ENCODE measurements at regions not wholly inside any gene's neighbourhood (a gene's known extent, or its start where the extent isn't known, plus 50 kb on each side); places are given as distances from the start of the nearest gene placed in this dataset.

GRCh38 chr21:28734522-28735175 lies 258.0 kb downstream of the LTN1 start:
- Histone ChIP-seq H3K27me3 (no peaks in the 10 kb centered on the region), H3K36me3 (no peaks in the 10 kb centered on the region), H3K9me3 (peaks cover 0 to 4% (median 0%) of the 10 kb centered on the region in 3 donors), H3K27ac (no peak overlapping the region), H3K4me3 (no peak overlapping the region), H3K4me1 (peaks cover 8 to 38% (median 9%) of the 10 kb centered on the region in 3 donors)
- TF ChIP-seq POLR2A (IDR thresholded peaks at IDR 0.05): no peak
- no peak for TF ChIP-seq POLR2AphosphoS5 (IDR thresholded peaks at IDR 0.05)
- TF ChIP-seq EP300 (IDR thresholded peaks at IDR 0.05): no peak
- no peak for TF ChIP-seq CTCF (IDR thresholded peaks at IDR 0.05)
- WGBS, 2 donors (ENCODE audit: low coverage in 1 of 2): 60 to 83% methylated on average over 1 to 4 of the region's 4 CpGs
- ATAC-seq: no peak

- H3K4me3 ChIP-seq: no peak overlapping the region
- no peaks in the 10 kb centered on the region for H3K27me3 ChIP-seq
- no peaks in the 10 kb centered on the region for H3K36me3 ChIP-seq
- TF ChIP-seq POLR2A (IDR thresholded peaks at IDR 0.05): no peak
- no peak for TF ChIP-seq EP300 (IDR thresholded peaks at IDR 0.05)
- TF ChIP-seq POLR2AphosphoS5 (IDR thresholded peaks at IDR 0.05): no peak
- no peak for TF ChIP-seq CTCF (IDR thresholded peaks at IDR 0.05)
- peaks cover 0 to 19% (median 0%) of the 10 kb centered on the region in 3 donors for H3K4me1 ChIP-seq
- 81 to 84% methylated on average over 5 to 6 of the region's 6 CpGs for WGBS, 2 donors (ENCODE audit: low coverage in 1 of 2)
- no peak for ATAC-seq
- peaks cover 0 to 4% (median 0%) of the 10 kb centered on the region in 3 donors for H3K9me3 ChIP-seq
- H3K27ac ChIP-seq: no peak overlapping the region
Measured at GRCh38 chr21:28731700-28732321, 260.9 kb downstream of the LTN1 start.

- WGBS, 2 donors (ENCODE audit: low coverage in 1 of 2): 69% methylated on average over 4 of the region's 6 CpGs; no CpG with 5 or more reads in 1 of the 2 donors
- Histone ChIP-seq H3K36me3 (no peaks in the 10 kb centered on the region), H3K27ac (no peak overlapping the region), H3K9me3 (peaks cover 0 to under 1% (median 0%) of the 10 kb centered on the region in 3 donors), H3K4me1 (peaks cover 0 to 24% (median 0%) of the 10 kb centered on the region in 3 donors), H3K4me3 (no peak overlapping the region), H3K27me3 (no peaks in the 10 kb centered on the region)
- TF ChIP-seq EP300 (IDR thresholded peaks at IDR 0.05) (no peak), POLR2AphosphoS5 (IDR thresholded peaks at IDR 0.05) (no peak), POLR2A (IDR thresholded peaks at IDR 0.05) (no peak), CTCF (IDR thresholded peaks at IDR 0.05) (no peak)
- ATAC-seq: no peak
Measured at GRCh38 chr21:28729887-28730286, 262.8 kb downstream of the LTN1 start.

- Histone ChIP-seq H3K9me3 (no peaks in the 10 kb centered on the region), H3K36me3 (no peaks in the 10 kb centered on the region), H3K27me3 (no peaks in the 10 kb centered on the region), H3K27ac (no peak overlapping the region), H3K4me1 (peaks cover 0 to 24% (median 0%) of the 10 kb centered on the region in 3 donors), H3K4me3 (no peak overlapping the region)
- ATAC-seq: no peak
- 29 to 78% methylated on average over 1 of the region's 1 CpG for WGBS, 2 donors (ENCODE audit: low coverage in 1 of 2)
- TF ChIP-seq EP300 (IDR thresholded peaks at IDR 0.05) (no peak), CTCF (IDR thresholded peaks at IDR 0.05) (no peak), POLR2A (IDR thresholded peaks at IDR 0.05) (no peak), POLR2AphosphoS5 (IDR thresholded peaks at IDR 0.05) (no peak)
Measured at GRCh38 chr21:28727809-28728208, 264.9 kb downstream of the LTN1 start.

GRCh38 chr21:28725396-28725795 lies 267.3 kb downstream of the LTN1 start:
- TF ChIP-seq POLR2A (IDR thresholded peaks at IDR 0.05): no peak
- no peak for TF ChIP-seq CTCF (IDR thresholded peaks at IDR 0.05)
- no peak for TF ChIP-seq POLR2AphosphoS5 (IDR thresholded peaks at IDR 0.05)
- no peak for TF ChIP-seq EP300 (IDR thresholded peaks at IDR 0.05)
- ATAC-seq: no peak

More at GRCh38 chr21:28725396-28725795, 267.3 kb downstream of the LTN1 start:
- H3K4me3 ChIP-seq: no peak overlapping the region
- H3K27me3 ChIP-seq: no peaks in the 10 kb centered on the region
- H3K4me1 ChIP-seq: peaks cover 0 to 13% (median 0%) of the 10 kb centered on the region in 3 donors
- no peaks in the 10 kb centered on the region for H3K9me3 ChIP-seq
- H3K27ac ChIP-seq: no peak overlapping the region
- no peaks in the 10 kb centered on the region for H3K36me3 ChIP-seq
- 92 to 100% methylated on average over 1 of the region's 1 CpG for WGBS, 2 donors (ENCODE audit: low coverage in 1 of 2)
